GM12891 (cell line): ENCODE measurements at regions not wholly inside any gene's neighbourhood (a gene's known extent, or its start where the extent isn't known, plus 50 kb on each side); places are given as distances from the start of the nearest gene placed in this dataset.

Source experiments
- PAX5 ChIP-seq: IDR thresholded peaks from 2 replicates; pipeline ENCODE4 v1.6.1; 2011; ENCODE audit warnings: low read length, moderate library complexity, mild to moderate bottlenecking; ENCODE audit not compliant: insufficient read depth, severe bottlenecking
- POLR2A ChIP-seq: IDR thresholded peaks from 2 replicates; pipeline ENCODE4 v1.6.1; 2011; ENCODE audit warnings: low read depth, low read length, control low read depth
- POLR2AphosphoS5 ChIP-seq: IDR thresholded peaks from 2 replicates; pipeline ENCODE4 v1.6.1; 2011; ENCODE audit warnings: low read depth, low read length, control low read depth
- POU2F2 ChIP-seq: IDR thresholded peaks from 2 replicates; pipeline ENCODE4 v1.6.1; 2011; ENCODE audit warnings: low read depth, mild to moderate bottlenecking, control low read depth, low read length, moderate library complexity
- SPI1 ChIP-seq: IDR thresholded peaks from 2 replicates; pipeline ENCODE4 v1.6.1; 2011; ENCODE audit warnings: low read depth, low read length, control low read depth
- TAF1 ChIP-seq: IDR thresholded peaks from 2 replicates; pipeline ENCODE4 v1.6.1; 2011; ENCODE audit warnings: low read depth, low read length, control low read depth

DNA sequence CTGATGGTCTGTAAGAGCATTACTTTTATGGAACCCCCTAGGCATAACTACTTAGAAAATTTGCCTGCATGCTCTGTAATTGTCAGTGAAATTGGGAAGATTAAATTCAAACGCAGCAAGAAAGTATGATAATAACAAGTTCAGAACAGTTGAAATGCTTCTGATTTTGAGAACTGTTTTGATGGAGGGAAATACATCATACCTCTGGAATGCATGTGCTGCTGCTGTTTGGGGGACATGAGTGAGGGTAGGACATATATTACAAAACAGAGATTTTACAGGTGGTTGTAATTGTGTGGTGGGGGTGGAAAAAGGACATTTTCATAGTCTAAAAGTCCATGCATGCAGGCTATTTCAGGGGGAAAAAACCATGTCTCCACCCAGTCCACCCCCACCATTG lies 135.0 kb upstream of the DPH6 start:
- TF ChIP-seq POLR2A (no peak), POLR2AphosphoS5 (no peak), POU2F2 (no peak), TAF1 (no peak), PAX5 (no peak), SPI1 (no peak)
